ENCODE measurements at regions not wholly inside any gene's neighbourhood (a gene's known extent, or its start where the extent isn't known, plus 50 kb on each side); places are given as distances from the start of the nearest gene placed in this dataset.
"Not testable (repeated sequence)": the region's sequence is repeated elsewhere in the genome, so short reads cannot be mapped to it uniquely, and the experiment has no call there.

DNA sequence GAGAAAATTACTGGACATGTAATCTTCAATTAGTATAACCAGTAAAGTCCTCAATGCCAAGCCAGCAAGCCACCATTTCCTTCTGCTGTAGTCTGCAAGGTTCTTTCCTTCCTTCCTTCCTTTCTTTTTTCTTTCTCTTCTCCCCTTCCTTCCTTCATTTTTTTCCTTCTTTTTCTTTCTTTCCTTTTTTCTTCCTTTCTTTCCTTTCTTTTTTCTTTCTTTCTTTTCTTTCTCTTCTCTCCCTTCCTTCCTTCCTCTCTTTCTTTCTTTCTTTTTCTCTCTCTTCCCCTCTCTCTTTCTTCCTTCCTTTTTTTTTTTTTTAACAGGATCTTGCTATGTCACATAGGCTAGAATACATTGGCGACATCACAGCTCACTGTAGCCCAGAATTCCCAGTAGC, 369.8 kb downstream of the SEMA3D start:
- no peak for DNase-seq

DNA sequence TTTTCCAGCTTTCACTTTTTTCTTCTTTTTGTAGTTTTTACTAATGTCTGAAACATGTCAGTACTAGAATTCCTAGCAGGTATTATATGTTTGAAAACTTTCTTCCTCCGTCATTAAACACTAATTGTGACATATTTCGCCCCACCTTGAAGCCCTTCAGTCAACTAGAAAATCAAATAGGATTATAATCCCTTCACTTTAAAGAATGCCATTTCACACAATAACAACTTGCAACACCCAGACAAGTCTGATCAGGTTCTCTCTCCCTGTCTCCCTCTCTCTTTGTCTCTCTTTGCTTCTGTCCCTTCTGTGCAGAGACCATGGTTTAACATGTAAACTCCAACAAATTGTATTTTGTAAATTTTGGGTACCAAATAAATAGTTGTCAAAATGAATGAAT, 373.5 kb downstream of the SEMA3D start:
- no peak for DNase-seq

DNA sequence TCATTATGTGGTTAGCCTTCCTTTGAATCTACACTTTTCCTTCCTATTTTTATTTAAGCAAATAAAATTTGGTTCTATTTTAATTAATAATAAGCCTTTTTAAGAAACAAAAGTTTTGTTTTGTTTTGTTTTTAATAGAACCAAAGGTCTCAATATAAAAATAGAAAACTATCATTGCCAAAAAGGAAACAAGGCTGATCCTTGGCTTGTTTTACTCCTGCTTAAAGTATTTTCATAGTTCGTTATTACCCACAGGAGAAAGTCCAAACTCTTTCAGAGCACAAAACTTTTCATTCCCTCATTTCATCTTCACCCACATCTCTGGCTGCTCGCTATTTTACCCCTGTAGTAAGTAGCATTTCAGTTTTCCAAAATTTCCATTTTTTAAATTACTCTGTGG, 374.8 kb downstream of the SEMA3D start:
- DNase-seq, result no peak

DNA sequence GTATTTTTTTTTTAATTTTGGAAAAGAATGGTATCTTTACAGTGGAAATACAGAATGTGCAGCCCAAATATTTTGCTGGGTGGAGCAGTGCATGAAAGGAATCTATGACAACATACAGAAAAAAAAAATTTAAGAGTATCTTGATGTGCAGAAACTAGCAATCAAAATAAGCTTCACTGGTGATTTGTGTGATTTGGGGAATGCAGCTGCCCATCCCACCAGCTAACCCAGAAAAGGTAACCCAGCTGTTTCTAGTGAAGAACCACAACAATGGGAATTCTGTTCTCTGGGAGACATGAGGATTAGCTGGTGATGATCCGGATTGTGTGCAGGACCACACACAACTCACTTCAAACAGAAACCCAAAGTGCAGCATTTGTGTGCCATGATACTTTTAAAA, 375.5 kb downstream of the SEMA3D start:
- DNase-seq, result no peak

DNA sequence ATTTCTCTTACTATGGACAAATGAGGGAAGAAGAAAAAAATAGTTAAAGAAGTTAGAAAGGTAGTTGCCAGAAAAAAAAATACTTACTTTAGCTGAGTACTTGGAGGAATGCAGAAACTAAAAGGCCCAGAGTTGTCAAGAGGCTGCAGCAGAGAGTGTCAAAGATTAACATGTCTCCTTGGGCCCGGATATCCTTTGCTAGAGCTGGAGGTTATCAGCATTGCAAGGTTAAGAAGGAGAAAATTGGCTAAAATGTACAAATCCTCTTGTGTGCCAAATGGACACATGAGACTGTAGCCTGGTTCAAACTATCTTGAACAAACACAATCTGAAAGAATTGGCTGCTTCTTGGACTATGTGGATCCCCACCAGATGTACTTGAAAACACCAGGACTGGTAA, 377.0 kb downstream of the SEMA3D start:
- no peak for DNase-seq

DNA sequence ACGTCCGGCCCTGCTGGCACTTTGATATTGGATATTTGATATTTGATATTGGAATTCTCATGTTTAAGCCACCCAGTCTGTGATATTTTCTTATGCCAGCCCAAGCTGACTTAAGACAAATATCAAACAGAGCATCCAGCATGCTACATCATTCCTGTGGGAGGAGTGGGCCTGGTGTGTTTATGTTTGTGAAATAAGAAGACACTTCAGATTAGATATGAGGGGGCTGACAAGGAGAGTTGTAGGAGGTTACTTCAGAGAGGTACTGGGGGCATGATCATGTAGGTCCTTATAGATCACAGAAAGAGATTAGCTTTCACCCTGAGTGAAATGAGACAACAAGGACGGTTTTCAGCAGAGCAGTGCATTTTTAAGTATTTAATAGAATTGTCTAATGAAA, 382.9 kb downstream of the SEMA3D start:
- DNase-seq, result no peak

DNA sequence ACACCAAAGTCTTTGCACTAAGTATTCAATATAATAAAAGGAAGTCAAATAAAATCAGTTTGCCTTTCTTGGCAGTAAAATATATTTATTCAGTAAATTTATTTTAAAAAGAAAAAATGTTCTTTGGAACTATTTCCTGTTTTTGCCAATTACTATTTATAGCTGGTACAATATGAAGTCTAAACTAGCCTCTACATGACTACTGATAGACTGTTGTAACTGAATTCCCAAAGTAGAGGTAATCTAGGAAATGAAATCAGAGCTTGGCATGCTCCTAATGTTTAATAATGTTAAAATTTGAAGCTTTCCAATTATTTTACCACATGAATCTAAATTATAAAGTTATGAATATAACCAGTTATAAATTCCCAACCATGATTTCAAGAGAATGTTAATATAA, 385.5 kb downstream of the SEMA3D start:
- DNase-seq, result no peak

DNA sequence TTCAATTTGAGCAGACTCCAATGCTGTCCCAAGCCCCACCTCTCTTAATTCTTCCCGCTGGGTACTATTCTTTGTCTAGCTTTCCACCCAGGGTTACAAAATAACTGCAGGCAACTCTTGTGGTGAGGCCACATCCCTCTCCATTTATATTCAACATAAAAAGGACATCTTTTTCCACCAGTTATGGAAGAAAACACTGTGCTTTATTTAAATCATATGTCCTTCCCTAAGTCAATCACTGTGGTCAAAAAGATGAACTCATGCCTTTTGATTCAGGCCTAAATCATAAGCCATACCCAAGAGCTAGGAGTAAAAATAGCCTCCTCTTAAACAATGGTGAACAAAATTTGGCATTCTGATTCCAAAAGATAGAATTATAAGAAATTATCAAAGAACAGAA, 386.0 kb downstream of the SEMA3D start:
- no peak for DNase-seq

DNA sequence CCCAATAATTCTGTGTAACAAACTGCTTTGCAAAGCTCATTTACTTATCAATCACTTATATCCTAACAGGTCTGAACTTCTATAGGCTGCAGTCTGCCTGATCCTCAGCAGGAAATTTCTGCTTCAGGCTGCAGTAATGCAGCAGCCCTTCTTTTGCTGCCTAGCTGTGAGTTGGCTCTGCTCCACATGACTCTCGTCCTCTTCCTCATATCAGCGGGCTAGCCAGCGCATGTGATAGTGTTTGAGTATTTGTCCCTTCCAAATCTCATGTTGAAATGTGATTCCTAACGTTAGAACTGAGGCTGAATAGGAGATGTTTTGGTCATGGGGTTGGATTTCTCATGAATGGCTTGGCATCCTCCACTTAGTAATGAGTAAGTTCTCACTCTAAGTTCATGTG, 387.8 kb downstream of the SEMA3D start:
- DNase-seq, result no peak

DNA sequence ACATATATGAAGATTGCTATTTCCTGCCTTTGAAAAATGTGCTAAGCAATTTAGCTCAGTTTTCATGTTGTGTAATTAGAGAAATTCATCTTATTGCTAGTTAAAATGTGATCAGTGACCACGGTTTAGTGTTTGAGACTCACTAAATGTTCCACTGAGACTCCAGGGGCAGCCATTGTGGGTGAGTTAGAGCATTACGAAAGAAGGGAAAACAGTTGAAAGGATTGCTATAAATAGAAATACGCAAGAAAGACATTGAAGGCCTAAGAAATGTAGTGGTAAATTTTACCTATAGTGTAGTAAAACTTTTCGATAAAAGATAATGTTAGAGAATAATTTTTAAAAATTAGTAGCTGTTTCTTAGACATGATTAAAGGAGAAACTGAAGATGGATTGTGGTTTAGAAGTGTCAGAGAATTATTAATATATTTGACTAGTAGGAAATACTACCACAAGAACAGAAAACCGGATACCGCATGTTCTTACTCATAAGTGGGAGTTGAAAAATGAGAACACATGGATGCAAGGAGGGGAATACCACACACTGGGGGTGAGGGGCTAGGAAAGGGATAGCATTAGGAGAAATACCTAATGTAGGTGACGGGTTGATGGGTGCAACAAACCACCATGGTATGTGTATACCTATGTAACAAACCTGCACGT, 394.5 kb downstream of the SEMA3D start:
- no peak for DNase-seq

DNA sequence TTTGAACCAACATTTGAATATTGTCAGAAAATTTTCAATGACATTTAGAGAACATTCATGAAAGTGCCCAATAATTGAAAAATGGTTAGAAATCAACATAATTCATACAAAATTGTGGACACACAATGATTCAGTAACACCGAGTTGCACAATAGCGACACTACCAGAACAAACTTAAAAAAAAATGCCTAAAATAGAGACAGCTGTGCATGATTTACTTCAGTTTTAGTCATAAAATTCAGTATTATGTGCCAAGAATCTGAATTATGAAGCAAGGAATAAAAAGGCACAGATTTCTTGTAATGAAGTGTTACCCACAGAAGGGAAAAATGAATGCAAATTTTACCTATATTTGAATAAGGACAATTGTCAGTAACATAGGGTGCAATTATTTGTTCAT, 396.0 kb downstream of the SEMA3D start:
- DNase-seq, result no peak

DNA sequence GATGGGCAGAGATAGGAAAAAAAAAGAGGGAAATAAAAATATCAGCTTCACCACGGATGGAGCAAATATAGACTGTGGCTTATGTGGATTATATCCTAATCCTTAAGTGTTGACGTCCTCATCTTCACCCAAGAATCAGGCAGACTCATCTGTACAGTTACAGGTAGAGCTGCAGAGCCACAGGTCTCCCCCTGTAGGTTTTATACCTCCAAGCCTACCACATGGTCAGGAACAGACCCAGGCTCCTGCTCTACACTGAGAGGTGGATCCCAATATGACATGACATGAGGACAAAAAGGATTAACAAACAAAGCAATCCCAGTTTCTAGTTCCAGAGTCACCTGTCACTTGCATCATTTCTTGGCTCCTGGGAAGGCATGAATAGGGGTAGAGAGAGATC, 400.8 kb downstream of the SEMA3D start:
- DNase-seq, result no peak

DNA sequence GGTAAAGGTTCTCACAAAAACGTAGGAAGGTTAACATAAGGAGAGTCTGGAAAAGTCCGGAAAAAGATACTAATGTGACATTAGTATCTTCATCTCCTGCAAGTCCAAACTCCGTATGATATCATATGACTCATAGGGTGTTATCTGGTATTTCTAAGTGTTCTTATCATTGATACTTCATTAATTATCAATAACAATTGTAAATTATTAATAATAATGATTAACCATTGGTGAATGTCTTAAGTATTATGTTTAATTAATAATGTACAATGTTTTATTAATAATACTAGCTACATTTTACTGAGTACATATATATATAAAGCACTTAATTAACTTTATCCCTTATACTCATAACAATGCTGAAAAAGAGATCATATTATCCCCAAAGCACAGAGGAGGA, 402.4 kb downstream of the SEMA3D start:
- DNase-seq, result no peak

DNA sequence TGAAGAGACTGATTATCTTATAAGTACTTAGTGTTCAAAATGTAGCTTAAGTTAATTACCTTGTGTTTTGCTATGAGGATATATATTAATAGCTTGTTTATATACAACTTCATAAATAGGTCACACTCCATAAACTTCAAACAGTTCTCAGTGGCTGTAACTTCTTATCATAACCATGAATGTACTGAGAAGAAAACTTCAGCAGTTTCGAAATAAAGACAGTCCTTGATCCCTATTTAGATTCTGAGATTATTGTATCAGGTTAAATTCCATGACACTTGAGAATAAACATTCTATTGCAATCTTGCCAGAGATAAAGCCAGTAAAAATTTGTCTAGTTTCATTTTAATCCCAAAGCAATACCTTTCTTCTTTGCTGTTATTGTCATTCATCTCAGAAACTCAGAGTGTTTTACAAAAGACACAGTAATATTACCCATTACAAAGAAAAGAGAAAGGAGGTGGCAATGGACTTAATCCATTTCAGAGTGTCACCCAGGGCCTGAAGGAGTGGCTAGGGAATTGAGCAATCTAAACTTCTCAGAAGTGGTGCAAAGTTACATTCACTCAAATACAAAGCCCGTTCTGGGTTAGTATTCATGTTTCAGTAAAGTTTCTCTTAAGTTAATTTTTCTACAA, 403.6 kb downstream of the SEMA3D start:
- DNase-seq, result no peak

DNA sequence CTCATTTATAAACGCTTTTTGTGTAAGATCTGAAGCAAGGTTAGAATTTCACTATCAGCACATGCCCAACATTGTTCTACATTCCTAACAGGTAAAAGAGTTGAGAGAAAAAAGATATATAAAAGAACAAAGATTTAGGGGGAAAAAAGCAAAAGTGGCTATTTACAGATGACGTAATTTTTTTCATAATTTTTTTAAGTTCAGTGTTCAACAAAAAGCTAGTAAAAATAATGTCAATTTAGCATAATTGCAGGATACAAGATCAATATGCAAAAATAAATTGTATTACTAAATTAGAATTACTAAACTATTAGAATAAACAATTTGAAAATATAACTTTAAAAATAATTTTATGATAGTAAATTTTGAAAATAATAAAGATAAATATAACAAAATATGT, 405.0 kb downstream of the SEMA3D start:
- no peak for DNase-seq

DNA sequence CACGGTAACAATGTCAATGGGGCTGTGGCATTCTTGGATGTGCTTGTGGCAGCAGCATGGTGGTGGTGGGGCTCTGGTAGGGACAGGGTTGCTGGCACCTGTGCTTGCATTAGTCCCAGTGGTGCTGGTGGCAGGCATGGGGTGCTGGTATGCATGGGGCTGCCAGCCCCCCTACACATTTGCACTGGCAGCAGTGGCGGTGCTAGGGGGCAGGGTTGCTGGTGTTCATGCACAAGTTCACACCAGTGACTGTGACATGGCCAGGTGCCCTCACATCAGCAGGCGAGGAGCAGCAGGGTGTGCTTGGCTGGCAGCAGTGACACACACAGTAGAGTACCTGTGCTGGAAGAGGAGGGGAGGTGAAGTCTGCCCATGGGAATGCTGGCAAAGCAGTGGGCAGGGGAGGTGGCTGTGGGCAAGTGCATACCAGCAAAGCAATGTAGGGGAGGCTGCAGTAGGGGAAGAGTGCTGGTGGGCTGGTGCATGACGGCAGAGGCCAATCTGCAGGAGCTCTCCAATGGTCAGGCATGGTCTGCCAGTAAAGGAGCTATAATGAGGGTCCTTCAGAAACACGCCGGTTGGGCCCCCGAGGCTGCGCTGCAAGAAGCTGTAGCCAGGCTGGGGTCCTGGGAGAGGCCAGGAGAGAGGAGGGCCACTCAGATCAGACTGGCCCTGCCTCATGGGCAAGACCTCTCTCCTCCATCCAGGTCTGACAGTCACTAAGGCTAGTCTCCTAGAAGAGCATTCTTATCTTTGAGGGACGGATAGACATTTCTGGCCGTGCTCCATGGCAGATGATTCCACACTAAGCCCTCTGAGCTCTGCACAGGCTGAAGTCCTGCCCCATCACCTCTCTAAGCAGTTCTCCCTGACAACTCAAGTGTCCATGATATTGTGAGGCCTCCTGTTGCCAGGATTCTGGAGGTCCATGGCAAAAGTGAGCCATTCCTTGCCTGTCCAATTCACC, 406.4 kb downstream of the SEMA3D start:
- no peak for DNase-seq

DNA sequence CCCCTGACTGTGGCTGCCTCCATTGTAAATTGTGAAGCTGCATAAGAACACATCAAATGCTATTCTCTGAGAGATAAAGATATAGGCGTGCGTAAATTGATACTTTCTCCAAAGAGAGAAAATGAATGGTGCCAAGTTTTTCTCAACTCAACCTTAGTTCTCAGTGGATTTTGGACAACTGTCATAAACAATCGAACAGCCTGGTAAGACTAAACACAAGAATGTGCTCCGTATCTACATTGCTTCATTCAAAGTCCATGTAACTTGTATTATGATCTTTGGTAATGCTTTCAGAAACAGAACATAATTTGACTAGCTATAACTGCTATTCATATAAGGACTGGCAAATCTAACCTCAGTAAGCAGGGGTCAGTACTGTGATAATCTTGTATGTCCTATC, 429.1 kb downstream of the SEMA3D start:
- no peak for DNase-seq

DNA sequence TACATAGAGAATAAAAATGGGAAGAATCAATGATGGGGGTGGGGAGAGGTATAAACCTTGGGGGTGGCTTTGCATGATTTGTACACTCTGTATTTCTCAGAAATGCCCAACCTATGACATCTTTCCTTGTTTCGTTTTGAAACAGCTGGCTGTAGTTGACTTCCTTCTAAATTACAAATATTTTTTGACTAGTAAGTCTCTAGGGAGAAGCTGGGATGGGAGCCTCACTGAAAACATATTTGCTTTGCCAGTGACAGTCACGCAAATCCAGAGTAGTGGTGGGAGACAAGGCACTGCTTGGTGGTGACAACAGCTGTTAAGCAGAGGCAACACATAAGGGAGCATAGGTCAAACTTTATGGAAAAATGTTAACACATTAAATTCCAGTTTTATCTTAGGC, 440.5 kb downstream of the SEMA3D start:
- DNase-seq, result no peak

DNA sequence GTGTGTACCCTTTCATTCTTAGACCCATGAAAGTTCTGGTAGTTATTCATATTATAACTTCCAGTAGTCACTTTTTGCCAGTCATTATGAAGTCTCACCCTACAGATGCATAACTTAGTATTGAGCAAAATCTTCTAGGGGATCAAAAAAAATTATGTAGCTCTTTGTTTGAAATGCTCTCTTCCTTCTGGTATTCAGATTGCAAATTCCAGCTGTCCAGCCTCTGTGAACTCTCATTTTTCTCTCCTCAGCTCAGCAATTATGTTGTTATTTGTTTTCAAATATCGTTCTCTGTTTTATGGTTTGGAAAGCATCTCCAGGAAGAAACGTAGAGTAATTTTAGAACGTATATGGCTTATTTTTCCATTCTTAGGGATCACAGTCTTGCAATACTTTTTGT, 442.5 kb downstream of the SEMA3D start:
- DNase-seq, result no peak

DNA sequence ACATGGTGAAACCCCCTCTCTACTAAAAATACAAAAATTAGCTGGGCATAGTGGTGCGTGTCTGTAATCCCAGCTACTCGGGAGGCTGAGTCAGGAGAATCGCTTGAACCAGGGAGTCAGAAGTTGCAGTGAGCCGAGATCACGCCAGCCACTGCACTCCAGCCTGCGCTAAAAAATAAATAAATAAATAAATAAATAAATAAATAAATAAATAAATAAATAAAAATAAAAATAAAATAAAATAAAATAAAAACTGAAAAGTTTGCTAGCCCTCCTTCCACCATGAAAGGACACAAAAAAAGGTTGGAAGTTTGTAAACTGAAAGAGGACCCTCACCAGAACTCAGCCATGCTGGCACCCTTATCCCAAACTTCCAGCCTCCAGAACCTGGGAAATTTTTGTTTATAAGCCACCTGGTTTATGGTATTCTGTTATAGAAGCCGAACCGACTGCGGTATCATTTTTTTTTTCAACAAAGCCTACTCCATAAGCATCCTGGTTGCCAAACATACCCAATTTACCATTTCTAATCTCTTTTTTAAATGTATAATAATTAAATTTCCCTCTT, 448.2 kb downstream of the SEMA3D start:
- DNase-seq, result no peak

DNA sequence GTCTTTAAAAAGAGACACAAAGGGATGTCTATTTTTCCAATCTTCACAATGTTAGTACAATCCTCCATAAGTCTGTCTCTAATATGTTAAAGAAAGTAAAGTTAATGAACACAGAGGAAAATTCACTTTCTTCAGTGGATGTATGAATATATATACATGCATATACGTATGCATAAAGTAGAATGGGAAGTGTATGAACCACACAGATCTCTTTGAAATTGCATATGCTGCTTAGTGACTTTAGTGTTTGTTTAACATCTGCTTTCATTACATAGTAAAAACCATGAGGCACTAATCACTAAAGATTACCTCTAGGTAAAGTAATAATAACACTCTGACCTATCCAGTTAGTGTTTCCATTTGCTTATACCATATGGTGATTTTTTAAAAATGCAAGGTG, 451.2 kb downstream of the SEMA3D start:
- DNase-seq, result no peak

DNA sequence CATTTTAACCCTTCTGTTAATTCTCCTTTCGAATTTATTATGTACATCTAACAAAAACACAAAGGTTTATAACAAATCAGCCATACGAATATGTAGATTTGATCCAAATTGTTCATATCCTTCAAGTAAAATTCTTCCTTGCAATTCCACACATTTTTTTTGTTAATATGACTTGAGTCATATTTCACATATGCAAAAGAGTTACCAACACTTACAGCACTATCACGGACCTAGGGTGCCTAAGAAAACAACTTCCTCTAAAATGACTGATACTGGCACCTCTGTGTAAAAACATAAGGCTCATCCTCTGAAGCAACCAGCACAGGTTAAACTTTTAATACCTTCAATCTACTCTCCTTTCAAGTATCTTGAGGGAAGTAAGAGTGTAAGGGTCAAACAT, 451.8 kb downstream of the SEMA3D start:
- DNase-seq, result no peak

DNA sequence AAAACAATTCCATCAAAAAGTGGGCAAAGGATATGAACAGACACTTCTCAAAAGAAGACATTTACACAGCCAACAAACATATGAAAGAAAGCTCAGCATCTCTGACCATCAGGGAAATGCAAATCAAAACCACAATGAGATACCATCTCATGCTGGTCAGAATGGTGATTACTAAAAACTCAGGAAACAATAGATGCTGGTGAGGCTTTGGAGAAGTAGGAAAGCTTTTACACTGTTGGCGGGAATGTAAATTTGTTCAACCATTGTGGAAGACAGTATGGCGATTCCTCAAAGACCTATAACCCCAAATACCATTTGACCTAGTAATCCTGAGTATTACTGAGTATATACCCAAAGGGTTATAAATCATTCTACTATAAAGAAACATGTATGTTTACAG, 452.9 kb downstream of the SEMA3D start:
- not testable (repeated sequence) for DNase-seq

DNA sequence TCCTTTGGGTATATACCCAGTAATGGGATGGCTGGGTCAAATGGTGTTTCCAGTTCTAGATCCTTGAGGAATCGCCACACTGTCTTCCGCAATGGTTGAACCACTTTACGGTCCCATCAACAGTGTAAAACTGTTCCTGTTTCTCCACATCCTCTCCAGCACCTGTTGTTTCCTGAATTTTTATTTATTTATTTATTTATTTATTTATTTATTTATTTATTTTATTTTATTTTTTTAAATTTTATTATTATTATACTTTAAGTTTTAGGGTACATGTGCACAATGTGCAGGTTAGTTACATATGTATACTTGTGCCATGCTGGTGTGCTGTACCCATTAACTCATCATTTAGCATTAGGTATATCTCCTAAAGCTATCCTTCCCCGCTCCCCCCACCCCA, 456.0 kb downstream of the SEMA3D start:
- not testable (repeated sequence) for DNase-seq
